ENCODE measurements at regions not wholly inside any gene's neighbourhood (a gene's known extent, or its start where the extent isn't known, plus 50 kb on each side); places are given as distances from the start of the nearest gene placed in this dataset.

DNA sequence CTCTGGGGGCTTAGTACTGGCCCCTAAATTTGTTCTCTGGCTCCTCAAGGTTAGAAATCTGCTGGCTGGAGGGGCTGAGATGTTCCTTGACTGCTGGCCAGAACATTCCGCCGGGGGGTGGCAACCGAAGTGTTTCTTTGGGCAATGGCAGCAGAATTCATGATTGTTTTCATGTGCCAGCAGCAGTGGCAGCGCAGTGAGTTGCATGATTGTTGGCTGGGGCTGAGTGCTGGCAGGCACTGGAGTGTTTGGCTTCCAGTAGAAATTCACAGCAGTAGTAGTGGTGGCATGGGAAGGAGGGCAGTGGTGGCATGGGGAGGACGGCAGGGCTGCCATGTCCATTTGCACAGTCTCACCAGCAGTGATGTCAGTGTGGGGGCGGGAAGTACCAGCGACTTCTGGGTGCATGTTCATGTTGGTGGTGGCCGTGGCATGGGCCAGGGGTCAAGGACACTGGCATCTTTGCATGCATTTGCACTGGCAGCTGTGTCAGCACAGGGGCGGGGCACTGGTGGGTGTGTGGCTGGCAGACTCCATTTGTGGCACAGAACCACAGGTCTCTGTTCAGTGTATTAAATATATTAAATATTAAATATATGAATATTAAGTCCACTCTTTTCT lies 130.6 kb upstream of the CDH7 start:
- no peaks in the 10 kb centered on the region for H4K20me1 ChIP-seq (ENCODE audit: insufficient read depth, low read length)
- H3K79me2 ChIP-seq (ENCODE audit: insufficient read depth, low read length): no peaks in the 10 kb centered on the region
- H3K4me1 ChIP-seq (ENCODE audit: insufficient read depth, low read length): no peaks in the 10 kb centered on the region
- no peak overlapping the region for H3K9ac ChIP-seq (ENCODE audit: insufficient read depth, low read depth, low read length)
- H3K27ac ChIP-seq (ENCODE audit: extremely low read length, insufficient read depth, low read length): no peak overlapping the region
- no peak for DNase-seq (ENCODE audit: low spot score)
- no peak overlapping the region for H2AFZ ChIP-seq (ENCODE audit: low read length)
- ATAC-seq: no peak
- ChIA-PET POLR2A (no interaction called here), CTCF (ENCODE audit: low intra/inter-chr PET ratio, low total read pairs) (no interaction called here)
- no TSS peak for BruUV-seq (replicated peaks)
- H3K36me3 ChIP-seq (replicated peaks in 1 of 2; ENCODE audit: control insufficient read depth in 1 of 2, insufficient read depth in 2 of 2, low read length in 2 of 2): no peaks in the 10 kb centered on the region
- H3K27me3 ChIP-seq (ENCODE audit: control insufficient read depth in 1 of 2, insufficient read depth in 2 of 2, low read length in 2 of 2): no peaks in the 10 kb centered on the region
- in situ Hi-C loops (cut with HindIII; ENCODE audit: extremely low pct_ligation_motif_present, low pct_unique_long_range_greater_than_20kb) (no loop called here), intact Hi-C loops (cut with micrococcal nuclease; ENCODE audit: unreplicated experiment) (no loop called here)
- 26% methylated on average over 8 of the region's 9 CpGs for WGBS (ENCODE audit: low lambda C conversion rate)
- H3K4me2 ChIP-seq (ENCODE audit: low read depth, low read length): no peak overlapping the region
- no peak for FAIRE-seq
- H3K9me3 ChIP-seq (ENCODE audit: low read length): no peaks in the 10 kb centered on the region
- no peak overlapping the region for H3K4me3 ChIP-seq (replicated peaks in 1 of 3; ENCODE audit: insufficient read depth in 1 of 3, low read depth in 2 of 3, low read length in 3 of 3)
- TF ChIP-seq EP300 (IDR thresholded peaks at IDR 0.05; ENCODE audit: low read depth in 2 of 2, low read length in 2 of 2) (no peak), EP300 (CRISPR knock-in tag; IDR thresholded peaks at IDR 0.05; ENCODE audit: borderline replicate concordance) (no peak), XBP1 (CRISPR knock-in tag; IDR thresholded peaks at IDR 0.05) (no peak), MAFG (CRISPR knock-in tag; IDR thresholded peaks at IDR 0.05) (no peak), GATA4 (IDR thresholded peaks at IDR 0.05; ENCODE audit: borderline replicate concordance, low read depth) (no peak), MIER2 (CRISPR knock-in tag; IDR thresholded peaks at IDR 0.05) (no peak), PLRG1 (conservative IDR thresholded peaks at IDR 0.05) (no peak)
- TF ChIP-seq, protein P1, sequence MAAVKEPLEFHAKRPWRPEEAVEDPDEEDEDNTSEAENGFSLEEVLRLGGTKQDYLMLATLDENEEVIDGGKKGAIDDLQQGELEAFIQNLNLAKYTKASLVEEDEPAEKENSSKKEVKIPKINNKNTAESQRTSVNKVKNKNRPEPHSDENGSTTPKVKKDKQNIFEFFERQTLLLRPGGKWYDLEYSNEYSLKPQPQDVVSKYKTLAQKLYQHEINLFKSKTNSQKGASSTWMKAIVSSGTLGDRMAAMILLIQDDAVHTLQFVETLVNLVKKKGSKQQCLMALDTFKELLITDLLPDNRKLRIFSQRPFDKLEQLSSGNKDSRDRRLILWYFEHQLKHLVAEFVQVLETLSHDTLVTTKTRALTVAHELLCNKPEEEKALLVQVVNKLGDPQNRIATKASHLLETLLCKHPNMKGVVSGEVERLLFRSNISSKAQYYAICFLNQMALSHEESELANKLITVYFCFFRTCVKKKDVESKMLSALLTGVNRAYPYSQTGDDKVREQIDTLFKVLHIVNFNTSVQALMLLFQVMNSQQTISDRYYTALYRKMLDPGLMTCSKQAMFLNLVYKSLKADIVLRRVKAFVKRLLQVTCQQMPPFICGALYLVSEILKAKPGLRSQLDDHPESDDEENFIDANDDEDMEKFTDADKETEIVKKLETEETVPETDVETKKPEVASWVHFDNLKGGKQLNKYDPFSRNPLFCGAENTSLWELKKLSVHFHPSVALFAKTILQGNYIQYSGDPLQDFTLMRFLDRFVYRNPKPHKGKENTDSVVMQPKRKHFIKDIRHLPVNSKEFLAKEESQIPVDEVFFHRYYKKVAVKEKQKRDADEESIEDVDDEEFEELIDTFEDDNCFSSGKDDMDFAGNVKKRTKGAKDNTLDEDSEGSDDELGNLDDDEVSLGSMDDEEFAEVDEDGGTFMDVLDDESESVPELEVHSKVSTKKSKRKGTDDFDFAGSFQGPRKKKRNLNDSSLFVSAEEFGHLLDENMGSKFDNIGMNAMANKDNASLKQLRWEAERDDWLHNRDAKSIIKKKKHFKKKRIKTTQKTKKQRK (IDR thresholded peaks at IDR 0.05; ENCODE audit: low read length): no peak
- TF ChIP-seq, protein P2, sequence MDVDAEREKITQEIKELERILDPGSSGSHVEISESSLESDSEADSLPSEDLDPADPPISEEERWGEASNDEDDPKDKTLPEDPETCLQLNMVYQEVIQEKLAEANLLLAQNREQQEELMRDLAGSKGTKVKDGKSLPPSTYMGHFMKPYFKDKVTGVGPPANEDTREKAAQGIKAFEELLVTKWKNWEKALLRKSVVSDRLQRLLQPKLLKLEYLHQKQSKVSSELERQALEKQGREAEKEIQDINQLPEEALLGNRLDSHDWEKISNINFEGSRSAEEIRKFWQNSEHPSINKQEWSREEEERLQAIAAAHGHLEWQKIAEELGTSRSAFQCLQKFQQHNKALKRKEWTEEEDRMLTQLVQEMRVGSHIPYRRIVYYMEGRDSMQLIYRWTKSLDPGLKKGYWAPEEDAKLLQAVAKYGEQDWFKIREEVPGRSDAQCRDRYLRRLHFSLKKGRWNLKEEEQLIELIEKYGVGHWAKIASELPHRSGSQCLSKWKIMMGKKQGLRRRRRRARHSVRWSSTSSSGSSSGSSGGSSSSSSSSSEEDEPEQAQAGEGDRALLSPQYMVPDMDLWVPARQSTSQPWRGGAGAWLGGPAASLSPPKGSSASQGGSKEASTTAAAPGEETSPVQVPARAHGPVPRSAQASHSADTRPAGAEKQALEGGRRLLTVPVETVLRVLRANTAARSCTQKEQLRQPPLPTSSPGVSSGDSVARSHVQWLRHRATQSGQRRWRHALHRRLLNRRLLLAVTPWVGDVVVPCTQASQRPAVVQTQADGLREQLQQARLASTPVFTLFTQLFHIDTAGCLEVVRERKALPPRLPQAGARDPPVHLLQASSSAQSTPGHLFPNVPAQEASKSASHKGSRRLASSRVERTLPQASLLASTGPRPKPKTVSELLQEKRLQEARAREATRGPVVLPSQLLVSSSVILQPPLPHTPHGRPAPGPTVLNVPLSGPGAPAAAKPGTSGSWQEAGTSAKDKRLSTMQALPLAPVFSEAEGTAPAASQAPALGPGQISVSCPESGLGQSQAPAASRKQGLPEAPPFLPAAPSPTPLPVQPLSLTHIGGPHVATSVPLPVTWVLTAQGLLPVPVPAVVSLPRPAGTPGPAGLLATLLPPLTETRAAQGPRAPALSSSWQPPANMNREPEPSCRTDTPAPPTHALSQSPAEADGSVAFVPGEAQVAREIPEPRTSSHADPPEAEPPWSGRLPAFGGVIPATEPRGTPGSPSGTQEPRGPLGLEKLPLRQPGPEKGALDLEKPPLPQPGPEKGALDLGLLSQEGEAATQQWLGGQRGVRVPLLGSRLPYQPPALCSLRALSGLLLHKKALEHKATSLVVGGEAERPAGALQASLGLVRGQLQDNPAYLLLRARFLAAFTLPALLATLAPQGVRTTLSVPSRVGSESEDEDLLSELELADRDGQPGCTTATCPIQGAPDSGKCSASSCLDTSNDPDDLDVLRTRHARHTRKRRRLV (CRISPR knock-in tag; IDR thresholded peaks at IDR 0.05): no peak
- TF ChIP-seq, protein P3, sequence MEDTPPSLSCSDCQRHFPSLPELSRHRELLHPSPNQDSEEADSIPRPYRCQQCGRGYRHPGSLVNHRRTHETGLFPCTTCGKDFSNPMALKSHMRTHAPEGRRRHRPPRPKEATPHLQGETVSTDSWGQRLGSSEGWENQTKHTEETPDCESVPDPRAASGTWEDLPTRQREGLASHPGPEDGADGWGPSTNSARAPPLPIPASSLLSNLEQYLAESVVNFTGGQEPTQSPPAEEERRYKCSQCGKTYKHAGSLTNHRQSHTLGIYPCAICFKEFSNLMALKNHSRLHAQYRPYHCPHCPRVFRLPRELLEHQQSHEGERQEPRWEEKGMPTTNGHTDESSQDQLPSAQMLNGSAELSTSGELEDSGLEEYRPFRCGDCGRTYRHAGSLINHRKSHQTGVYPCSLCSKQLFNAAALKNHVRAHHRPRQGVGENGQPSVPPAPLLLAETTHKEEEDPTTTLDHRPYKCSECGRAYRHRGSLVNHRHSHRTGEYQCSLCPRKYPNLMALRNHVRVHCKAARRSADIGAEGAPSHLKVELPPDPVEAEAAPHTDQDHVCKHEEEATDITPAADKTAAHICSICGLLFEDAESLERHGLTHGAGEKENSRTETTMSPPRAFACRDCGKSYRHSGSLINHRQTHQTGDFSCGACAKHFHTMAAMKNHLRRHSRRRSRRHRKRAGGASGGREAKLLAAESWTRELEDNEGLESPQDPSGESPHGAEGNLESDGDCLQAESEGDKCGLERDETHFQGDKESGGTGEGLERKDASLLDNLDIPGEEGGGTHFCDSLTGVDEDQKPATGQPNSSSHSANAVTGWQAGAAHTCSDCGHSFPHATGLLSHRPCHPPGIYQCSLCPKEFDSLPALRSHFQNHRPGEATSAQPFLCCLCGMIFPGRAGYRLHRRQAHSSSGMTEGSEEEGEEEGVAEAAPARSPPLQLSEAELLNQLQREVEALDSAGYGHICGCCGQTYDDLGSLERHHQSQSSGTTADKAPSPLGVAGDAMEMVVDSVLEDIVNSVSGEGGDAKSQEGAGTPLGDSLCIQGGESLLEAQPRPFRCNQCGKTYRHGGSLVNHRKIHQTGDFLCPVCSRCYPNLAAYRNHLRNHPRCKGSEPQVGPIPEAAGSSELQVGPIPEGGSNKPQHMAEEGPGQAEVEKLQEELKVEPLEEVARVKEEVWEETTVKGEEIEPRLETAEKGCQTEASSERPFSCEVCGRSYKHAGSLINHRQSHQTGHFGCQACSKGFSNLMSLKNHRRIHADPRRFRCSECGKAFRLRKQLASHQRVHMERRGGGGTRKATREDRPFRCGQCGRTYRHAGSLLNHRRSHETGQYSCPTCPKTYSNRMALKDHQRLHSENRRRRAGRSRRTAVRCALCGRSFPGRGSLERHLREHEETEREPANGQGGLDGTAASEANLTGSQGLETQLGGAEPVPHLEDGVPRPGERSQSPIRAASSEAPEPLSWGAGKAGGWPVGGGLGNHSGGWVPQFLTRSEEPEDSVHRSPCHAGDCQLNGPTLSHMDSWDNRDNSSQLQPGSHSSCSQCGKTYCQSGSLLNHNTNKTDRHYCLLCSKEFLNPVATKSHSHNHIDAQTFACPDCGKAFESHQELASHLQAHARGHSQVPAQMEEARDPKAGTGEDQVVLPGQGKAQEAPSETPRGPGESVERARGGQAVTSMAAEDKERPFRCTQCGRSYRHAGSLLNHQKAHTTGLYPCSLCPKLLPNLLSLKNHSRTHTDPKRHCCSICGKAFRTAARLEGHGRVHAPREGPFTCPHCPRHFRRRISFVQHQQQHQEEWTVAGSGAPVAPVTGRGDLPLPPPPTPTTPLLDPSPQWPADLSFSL (CRISPR knock-in tag; IDR thresholded peaks at IDR 0.05): no peak
